ENCODE measurements at regions not wholly inside any gene's neighbourhood (a gene's known extent, or its start where the extent isn't known, plus 50 kb on each side); places are given as distances from the start of the nearest gene placed in this dataset.

DNA sequence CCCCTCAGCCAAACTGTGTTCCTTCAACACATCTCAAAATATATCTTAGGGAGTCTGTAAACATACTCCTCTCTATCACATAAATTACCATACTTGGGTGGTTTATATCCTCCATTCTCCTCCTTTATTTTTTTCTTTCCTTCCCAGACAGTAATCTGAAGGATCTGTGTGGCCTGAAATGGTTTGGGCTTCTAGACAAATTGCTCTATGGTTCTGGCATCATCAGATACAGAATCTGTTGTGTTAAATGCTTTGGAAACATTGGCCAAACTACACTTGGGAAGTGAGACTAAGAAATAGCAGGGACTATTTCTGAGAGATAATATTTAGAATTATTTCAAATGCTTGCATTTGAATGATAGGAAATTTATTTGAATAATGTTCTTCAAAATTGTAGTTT lies 353.0 kb upstream of the KCND2 start:
- TF ChIP-seq CTCF (IDR thresholded peaks at IDR 0.05; ENCODE audit: borderline replicate concordance, extremely low read depth, low read length, poor library complexity, severe bottlenecking) (no peak), EZH2 (IDR thresholded peaks at IDR 0.05; ENCODE audit: borderline replicate concordance, low read depth, low read length, severe bottlenecking) (no peak)

All from DND-41 (cell line).